HL-60 (cell line): ENCODE measurements at regions not wholly inside any gene's neighbourhood (a gene's known extent, or its start where the extent isn't known, plus 50 kb on each side); places are given as distances from the start of the nearest gene placed in this dataset.

Experiments used
- POLR2AphosphoS5 ChIP-seq: IDR thresholded peaks from 2 replicates; pipeline ENCODE4 v1.6.1; 2012; ENCODE audit warnings: low read depth
- SPI1 ChIP-seq: IDR thresholded peaks from 2 replicates; pipeline ENCODE4 v1.6.1; 2012; ENCODE audit warnings: low read depth, mild to moderate bottlenecking, borderline replicate concordance
- TF ChIP-seq, protein P1 (sequence below): IDR thresholded peaks from one replicate; pipeline ENCODE4 v1.5.1; 2011; ENCODE audit warnings: low read length, control low read depth, inconsistent platforms; ENCODE audit not compliant: insufficient read depth

DNA sequence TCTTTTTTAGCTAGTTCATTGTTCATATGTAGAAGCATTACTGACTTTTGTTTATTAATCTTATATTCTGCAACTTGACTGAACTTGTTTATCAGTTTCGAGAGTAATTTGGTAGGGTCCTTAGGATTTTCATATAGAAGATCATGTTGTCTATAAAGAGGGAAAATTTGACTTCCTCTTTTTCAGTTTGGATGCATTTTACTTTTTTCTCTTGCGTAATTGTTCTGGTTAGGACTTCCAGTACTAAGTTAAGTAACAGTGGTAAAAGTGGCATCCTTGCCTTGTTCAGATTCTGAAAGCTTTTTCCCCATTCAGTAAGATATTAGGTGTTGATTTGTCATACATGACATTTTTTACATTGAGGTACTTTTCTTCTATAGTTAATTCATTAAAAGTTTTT, 726.0 kb downstream of the KCNJ3 start:
- TF ChIP-seq POLR2AphosphoS5 = no peak
- TF ChIP-seq, protein P1, sequence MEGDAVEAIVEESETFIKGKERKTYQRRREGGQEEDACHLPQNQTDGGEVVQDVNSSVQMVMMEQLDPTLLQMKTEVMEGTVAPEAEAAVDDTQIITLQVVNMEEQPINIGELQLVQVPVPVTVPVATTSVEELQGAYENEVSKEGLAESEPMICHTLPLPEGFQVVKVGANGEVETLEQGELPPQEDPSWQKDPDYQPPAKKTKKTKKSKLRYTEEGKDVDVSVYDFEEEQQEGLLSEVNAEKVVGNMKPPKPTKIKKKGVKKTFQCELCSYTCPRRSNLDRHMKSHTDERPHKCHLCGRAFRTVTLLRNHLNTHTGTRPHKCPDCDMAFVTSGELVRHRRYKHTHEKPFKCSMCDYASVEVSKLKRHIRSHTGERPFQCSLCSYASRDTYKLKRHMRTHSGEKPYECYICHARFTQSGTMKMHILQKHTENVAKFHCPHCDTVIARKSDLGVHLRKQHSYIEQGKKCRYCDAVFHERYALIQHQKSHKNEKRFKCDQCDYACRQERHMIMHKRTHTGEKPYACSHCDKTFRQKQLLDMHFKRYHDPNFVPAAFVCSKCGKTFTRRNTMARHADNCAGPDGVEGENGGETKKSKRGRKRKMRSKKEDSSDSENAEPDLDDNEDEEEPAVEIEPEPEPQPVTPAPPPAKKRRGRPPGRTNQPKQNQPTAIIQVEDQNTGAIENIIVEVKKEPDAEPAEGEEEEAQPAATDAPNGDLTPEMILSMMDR = no peak
- TF ChIP-seq SPI1 = peak; percentile 59
